ENCODE measurements at regions not wholly inside any gene's neighbourhood (a gene's known extent, or its start where the extent isn't known, plus 50 kb on each side); places are given as distances from the start of the nearest gene placed in this dataset.

GRCh38 chr5:158492136-158492535 lies 607.6 kb downstream of the EBF1 start:
- H3K9me3 ChIP-seq (ENCODE audit: control insufficient read depth, low read length): no peaks in the 10 kb centered on the region
- no peak overlapping the region for H3K27ac ChIP-seq (ENCODE audit: insufficient read depth, low read depth, low read length, poor library complexity, severe bottlenecking)
- no peaks in the 10 kb centered on the region for H3K36me3 ChIP-seq (ENCODE audit: control insufficient read depth, insufficient read depth, low read length)
- H3K4me3 ChIP-seq (ENCODE audit: insufficient read depth, low read depth, low read length): no peak overlapping the region
- H3K27me3 ChIP-seq (ENCODE audit: control insufficient read depth, insufficient read depth, low read length, poor library complexity, severe bottlenecking): no peaks in the 10 kb centered on the region
- H3K4me1 ChIP-seq (ENCODE audit: control insufficient read depth, insufficient read depth, low read length): no peaks in the 10 kb centered on the region

DNA sequence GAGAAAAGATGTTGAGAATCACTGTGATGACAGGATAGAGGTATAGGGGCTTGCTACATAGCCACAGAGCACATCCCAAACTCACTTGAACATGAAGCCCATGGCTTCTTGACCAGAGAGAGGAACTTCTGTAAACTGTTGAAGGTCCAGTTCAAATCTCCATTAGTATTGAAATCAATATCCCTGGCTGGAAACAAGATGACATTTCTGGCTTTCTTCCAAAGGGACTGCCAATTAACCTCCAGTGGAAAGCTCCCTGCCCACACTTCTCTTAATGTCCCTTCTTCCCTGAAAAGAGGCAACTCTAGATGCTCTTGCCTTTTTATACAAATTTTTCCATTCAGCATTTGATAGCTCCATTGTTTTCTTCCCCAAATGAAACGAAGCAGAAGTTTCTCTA lies 612.1 kb downstream of the EBF1 start:
- Histone ChIP-seq H3K27me3 (ENCODE audit: control insufficient read depth, insufficient read depth, low read length, poor library complexity, severe bottlenecking) (no peaks in the 10 kb centered on the region), H3K4me1 (ENCODE audit: control insufficient read depth, insufficient read depth, low read length) (peaks cover 3% of the 10 kb centered on the region), H3K9me3 (ENCODE audit: control insufficient read depth, low read length) (no peaks in the 10 kb centered on the region), H3K27ac (ENCODE audit: insufficient read depth, low read depth, low read length, poor library complexity, severe bottlenecking) (no peak overlapping the region), H3K36me3 (ENCODE audit: control insufficient read depth, insufficient read depth, low read length) (no peaks in the 10 kb centered on the region), H3K4me3 (ENCODE audit: insufficient read depth, low read depth, low read length) (no peak overlapping the region)
- WGBS, 2 experiments: 73 to 83% methylated on average over 1 of the region's 1 CpG

GRCh38 chr5:158487156-158487555 lies 612.6 kb downstream of the EBF1 start:
- WGBS, 2 experiments: 59 to 60% methylated on average over 1 of the region's 1 CpG
- H3K36me3 ChIP-seq (ENCODE audit: control insufficient read depth, insufficient read depth, low read length): no peaks in the 10 kb centered on the region
- H3K4me1 ChIP-seq (ENCODE audit: control insufficient read depth, insufficient read depth, low read length): peaks cover 3% of the 10 kb centered on the region
- H3K27ac ChIP-seq (ENCODE audit: insufficient read depth, low read depth, low read length, poor library complexity, severe bottlenecking): no peak overlapping the region
- H3K4me3 ChIP-seq (ENCODE audit: insufficient read depth, low read depth, low read length): no peak overlapping the region
- H3K27me3 ChIP-seq (ENCODE audit: control insufficient read depth, insufficient read depth, low read length, poor library complexity, severe bottlenecking): no peaks in the 10 kb centered on the region
- H3K9me3 ChIP-seq (ENCODE audit: control insufficient read depth, low read length): no peaks in the 10 kb centered on the region

- H3K4me1 ChIP-seq (ENCODE audit: control insufficient read depth, insufficient read depth, low read length): peaks cover 3% of the 10 kb centered on the region
- H3K9me3 ChIP-seq (ENCODE audit: control insufficient read depth, low read length): no peaks in the 10 kb centered on the region
- H3K4me3 ChIP-seq (ENCODE audit: insufficient read depth, low read depth, low read length): no peak overlapping the region
- WGBS, 2 experiments: 94 to 96% methylated on average over 3 of the region's 3 CpGs
- H3K36me3 ChIP-seq (ENCODE audit: control insufficient read depth, insufficient read depth, low read length): no peaks in the 10 kb centered on the region
- H3K27me3 ChIP-seq (ENCODE audit: control insufficient read depth, insufficient read depth, low read length, poor library complexity, severe bottlenecking): no peaks in the 10 kb centered on the region
- no peak overlapping the region for H3K27ac ChIP-seq (ENCODE audit: insufficient read depth, low read depth, low read length, poor library complexity, severe bottlenecking)
These were observed 613.1 kb downstream of the EBF1 start for GRCh38 chr5:158486566-158486965.

DNA sequence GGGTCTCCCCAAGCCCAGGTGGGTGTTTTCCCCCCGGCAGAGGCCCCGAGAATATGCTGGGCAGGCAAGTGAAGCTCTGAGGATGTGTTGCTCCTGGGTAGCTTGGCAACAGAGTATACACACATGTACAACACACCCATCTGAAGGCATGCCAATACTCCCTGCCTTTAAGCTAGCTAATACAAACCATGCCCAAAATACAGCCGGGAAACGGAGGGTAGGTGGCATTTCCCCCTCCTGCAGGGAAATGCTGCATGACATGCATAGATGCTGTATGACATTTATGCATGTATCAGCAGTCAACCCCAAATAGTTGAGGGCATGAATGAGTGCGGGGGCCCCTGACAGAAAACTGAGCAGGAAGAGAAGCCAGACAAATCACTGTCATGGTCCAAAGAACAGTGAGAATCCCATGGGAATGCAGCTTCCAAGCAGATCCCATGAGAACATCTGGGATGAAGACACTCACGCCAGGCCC lies 614.1 kb downstream of the EBF1 start:
- Histone ChIP-seq H3K4me1 (ENCODE audit: control insufficient read depth, insufficient read depth, low read length) (peaks cover 3% of the 10 kb centered on the region), H3K36me3 (ENCODE audit: control insufficient read depth, insufficient read depth, low read length) (no peaks in the 10 kb centered on the region), H3K27ac (ENCODE audit: insufficient read depth, low read depth, low read length, poor library complexity, severe bottlenecking) (no peak overlapping the region), H3K4me3 (ENCODE audit: insufficient read depth, low read depth, low read length) (no peak overlapping the region), H3K9me3 (ENCODE audit: control insufficient read depth, low read length) (no peaks in the 10 kb centered on the region), H3K27me3 (ENCODE audit: control insufficient read depth, insufficient read depth, low read length, poor library complexity, severe bottlenecking) (no peaks in the 10 kb centered on the region)
- WGBS, 2 experiments: 92 to 94% methylated on average over 6 of the region's 6 CpGs

GRCh38 chr5:158485047-158485446 lies 614.7 kb downstream of the EBF1 start:
- H3K27me3 ChIP-seq (ENCODE audit: control insufficient read depth, insufficient read depth, low read length, poor library complexity, severe bottlenecking): no peaks in the 10 kb centered on the region
- no peaks in the 10 kb centered on the region for H3K9me3 ChIP-seq (ENCODE audit: control insufficient read depth, low read length)
- H3K36me3 ChIP-seq (ENCODE audit: control insufficient read depth, insufficient read depth, low read length): no peaks in the 10 kb centered on the region
- H3K4me3 ChIP-seq (ENCODE audit: insufficient read depth, low read depth, low read length): no peak overlapping the region
- H3K4me1 ChIP-seq (ENCODE audit: control insufficient read depth, insufficient read depth, low read length): peaks cover 3% of the 10 kb centered on the region
- 95 to 96% methylated on average over 10 of the region's 10 CpGs for WGBS, 2 experiments
- no peak overlapping the region for H3K27ac ChIP-seq (ENCODE audit: insufficient read depth, low read depth, low read length, poor library complexity, severe bottlenecking)

DNA sequence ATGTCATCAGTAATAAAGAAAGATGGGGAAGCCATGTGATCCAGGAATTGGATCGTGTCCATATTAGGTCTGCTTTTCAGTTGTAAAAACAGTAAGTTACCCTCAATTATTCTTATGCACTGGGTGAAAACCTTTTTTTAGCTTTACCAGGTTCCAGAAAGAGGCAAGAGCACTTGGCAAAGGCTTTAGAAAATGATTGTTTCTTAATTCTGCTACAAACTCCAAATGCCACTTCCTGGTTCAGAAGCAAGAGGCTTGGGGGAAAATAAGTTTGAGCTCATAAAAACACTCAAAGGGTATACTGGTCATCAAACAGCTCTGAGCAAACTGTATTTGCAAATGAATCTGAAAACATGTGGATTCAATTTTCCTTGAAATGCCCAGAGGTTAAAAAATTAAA lies 615.6 kb downstream of the EBF1 start:
- H3K4me1 ChIP-seq (ENCODE audit: control insufficient read depth, insufficient read depth, low read length): peaks cover 3% of the 10 kb centered on the region
- 86 to 88% methylated on average over 1 of the region's 1 CpG for WGBS, 2 experiments
- H3K27ac ChIP-seq (ENCODE audit: insufficient read depth, low read depth, low read length, poor library complexity, severe bottlenecking): no peak overlapping the region

GRCh38 chr5:158483281-158483860 lies 616.3 kb downstream of the EBF1 start:
- H3K27ac ChIP-seq (ENCODE audit: insufficient read depth, low read depth, low read length, poor library complexity, severe bottlenecking): no peak overlapping the region
- no peaks in the 10 kb centered on the region for H3K36me3 ChIP-seq (ENCODE audit: control insufficient read depth, insufficient read depth, low read length)
- WGBS, 2 experiments: 87 to 90% methylated on average over 5 to 6 of the region's 6 CpGs
- peaks cover 3% of the 10 kb centered on the region for H3K4me1 ChIP-seq (ENCODE audit: control insufficient read depth, insufficient read depth, low read length)
- H3K27me3 ChIP-seq (ENCODE audit: control insufficient read depth, insufficient read depth, low read length, poor library complexity, severe bottlenecking): no peaks in the 10 kb centered on the region
- H3K9me3 ChIP-seq (ENCODE audit: control insufficient read depth, low read length): no peaks in the 10 kb centered on the region
- H3K4me3 ChIP-seq (ENCODE audit: insufficient read depth, low read depth, low read length): no peak overlapping the region

More for the DNA sequence above, 615.6 kb downstream of the EBF1 start:
- H3K9me3 ChIP-seq (ENCODE audit: control insufficient read depth, low read length): no peaks in the 10 kb centered on the region
- H3K27me3 ChIP-seq (ENCODE audit: control insufficient read depth, insufficient read depth, low read length, poor library complexity, severe bottlenecking): no peaks in the 10 kb centered on the region
- H3K4me3 ChIP-seq (ENCODE audit: insufficient read depth, low read depth, low read length): no peak overlapping the region
- no peaks in the 10 kb centered on the region for H3K36me3 ChIP-seq (ENCODE audit: control insufficient read depth, insufficient read depth, low read length)

GRCh38 chr5:158482125-158482524 lies 617.6 kb downstream of the EBF1 start:
- Histone ChIP-seq H3K4me3 (ENCODE audit: insufficient read depth, low read depth, low read length) (no peak overlapping the region), H3K27me3 (ENCODE audit: control insufficient read depth, insufficient read depth, low read length, poor library complexity, severe bottlenecking) (no peaks in the 10 kb centered on the region), H3K9me3 (ENCODE audit: control insufficient read depth, low read length) (no peaks in the 10 kb centered on the region), H3K36me3 (ENCODE audit: control insufficient read depth, insufficient read depth, low read length) (no peaks in the 10 kb centered on the region), H3K27ac (ENCODE audit: insufficient read depth, low read depth, low read length, poor library complexity, severe bottlenecking) (no peak overlapping the region), H3K4me1 (ENCODE audit: control insufficient read depth, insufficient read depth, low read length) (peaks cover 3% of the 10 kb centered on the region)
- WGBS, 2 experiments: 88 to 92% methylated on average over 2 of the region's 2 CpGs

DNA sequence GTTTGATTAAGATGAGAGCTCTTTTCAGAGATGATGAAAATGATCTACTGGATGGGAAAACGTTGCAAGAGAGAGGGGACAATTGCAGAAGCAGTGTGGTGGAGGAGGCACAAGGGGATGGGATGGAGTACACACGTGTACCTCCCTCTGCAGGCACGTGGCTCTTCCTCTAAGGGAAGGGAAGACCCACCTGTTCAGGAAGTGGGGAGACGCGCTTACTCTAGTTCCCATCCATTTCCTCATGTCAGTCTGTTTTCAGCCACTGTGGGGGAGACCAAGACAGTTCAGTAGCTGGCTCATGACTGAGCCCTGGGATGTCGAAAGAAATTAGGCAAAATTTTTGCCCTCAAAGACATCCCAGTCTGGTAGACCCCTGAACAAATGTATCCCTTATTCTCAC lies 619.2 kb upstream of the CLINT1 start:
- no peak overlapping the region for H3K4me3 ChIP-seq (ENCODE audit: insufficient read depth, low read depth, low read length)
- 84 to 86% methylated on average over 6 of the region's 6 CpGs for WGBS, 2 experiments

DNA sequence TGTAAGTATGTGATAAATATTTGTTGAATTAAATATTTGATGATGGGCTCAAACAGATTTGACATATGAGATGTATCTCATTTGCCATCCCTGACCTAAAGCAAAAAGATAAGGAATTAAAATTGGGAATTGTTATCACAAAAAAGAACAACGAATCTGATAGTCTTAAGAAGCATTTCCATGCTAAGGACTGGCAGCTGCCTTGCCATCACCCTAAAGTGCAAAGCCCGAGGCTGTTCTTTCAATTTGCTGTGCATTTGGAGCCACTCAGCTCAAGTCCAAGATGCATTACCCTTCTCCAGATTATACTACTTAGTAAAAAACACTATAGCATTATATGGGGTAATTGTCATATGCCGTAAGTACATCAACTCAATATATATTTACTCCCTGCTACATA lies 618.3 kb upstream of the CLINT1 start:
- H3K4me3 ChIP-seq (ENCODE audit: insufficient read depth, low read depth, low read length): no peak overlapping the region
- no peaks in the 10 kb centered on the region for H3K27me3 ChIP-seq (ENCODE audit: control insufficient read depth, insufficient read depth, low read length, poor library complexity, severe bottlenecking)
- H3K9me3 ChIP-seq (ENCODE audit: control insufficient read depth, low read length): no peaks in the 10 kb centered on the region
- H3K36me3 ChIP-seq (ENCODE audit: control insufficient read depth, insufficient read depth, low read length): no peaks in the 10 kb centered on the region
- 92 to 100% methylated on average over 3 of the region's 3 CpGs for WGBS, 2 experiments
- no peak overlapping the region for H3K27ac ChIP-seq (ENCODE audit: insufficient read depth, low read depth, low read length, poor library complexity, severe bottlenecking)
- H3K4me1 ChIP-seq (ENCODE audit: control insufficient read depth, insufficient read depth, low read length): no peaks in the 10 kb centered on the region

More for the DNA sequence above, 619.2 kb upstream of the CLINT1 start:
- no peak overlapping the region for H3K27ac ChIP-seq (ENCODE audit: insufficient read depth, low read depth, low read length, poor library complexity, severe bottlenecking)
- H3K36me3 ChIP-seq (ENCODE audit: control insufficient read depth, insufficient read depth, low read length): no peaks in the 10 kb centered on the region
- no peaks in the 10 kb centered on the region for H3K27me3 ChIP-seq (ENCODE audit: control insufficient read depth, insufficient read depth, low read length, poor library complexity, severe bottlenecking)
- H3K9me3 ChIP-seq (ENCODE audit: control insufficient read depth, low read length): no peaks in the 10 kb centered on the region
- H3K4me1 ChIP-seq (ENCODE audit: control insufficient read depth, insufficient read depth, low read length): no peaks in the 10 kb centered on the region

Data from ectodermal cell (in vitro differentiated cells).